Left lung (tissue), 4 donors: ENCODE measurements at regions not wholly inside any gene's neighbourhood (a gene's known extent, or its start where the extent isn't known, plus 50 kb on each side); places are given as distances from the start of the nearest gene placed in this dataset.

Experiments used
- ATAC-seq: fragments of 200-7000 bp; cut with Tn5 transposase; one replicate; pipeline ENCODE4 v1.9.1; 2020; ENCODE audit warnings: moderate library complexity
- DNase-seq, 4 donors: peaks; one replicate each; pipeline ENCODE4 v3.0.0-alpha.2; 2013 to 2020
- H3K27ac ChIP-seq, 2 donors: fragments of 200-600 bp; sonication (generic) in 1 of 2; one replicate each; pipeline versions ENCODE4 v1.5.0 to v1.8.0; 2020 to 2021
- H3K27me3 ChIP-seq, 2 donors: fragments of 200-600 bp; sonication (generic) in 1 of 2; one replicate each; pipeline versions ENCODE4 v1.5.0 to v1.8.0; 2020 to 2021
- H3K36me3 ChIP-seq, 2 donors: fragments of 200-600 bp; sonication (generic) in 1 of 2; one replicate each; pipeline versions ENCODE4 v1.5.0 to v1.8.0; 2020 to 2021
- H3K4me1 ChIP-seq, 2 donors: fragments of 200-600 bp; one replicate each; pipeline ENCODE4 v1.8.0; 2021
- H3K4me3 ChIP-seq, 2 donors: fragments of 200-600 bp; sonication (generic) in 1 of 2; one replicate each; pipeline versions ENCODE4 v1.5.0 to v1.8.0; 2020 to 2021; ENCODE audit warnings: mild to moderate bottlenecking in 1 of 2
- H3K9me3 ChIP-seq, 2 donors: fragments of 200-600 bp; sonication (generic) in 1 of 2; one replicate each; pipeline versions ENCODE4 v1.5.0 to v1.8.0; 2020 to 2021
- CTCF ChIP-seq, 2 donors: fragments of 200-600 bp; sonication (generic) in 1 of 2; IDR thresholded peaks; one replicate each; pipeline versions ENCODE4 v1.5.0 to v1.8.0; 2021; ENCODE audit warnings: antibody characterized with exemption in 2 of 2
- intact Hi-C, 2 donors: fragments of 100-400 bp; cut with DNase I; formaldehyde crosslinking; loops; one replicate each; pipeline versions ENCODE4 v1.11.2 to v1.14.2; 2022
- donor health status: DM: no; HTN: yes; CAD: no.
- donor health status: DM: no; HTN: no; CAD: no.

GRCh38 chr15:87569581-87569980 is 687.0 kb downstream of the NTRK3 start:
- ATAC-seq (no peak), DNase-seq (no peak)
- no peak for TF ChIP-seq CTCF (IDR thresholded peaks at IDR 0.05)
- intact Hi-C loops, result no loop called here
- Histone ChIP-seq H3K36me3 (no peaks in the 10 kb centered on the region), H3K4me1 (no peaks in the 10 kb centered on the region), H3K27ac (no peak overlapping the region), H3K27me3 (no peaks in the 10 kb centered on the region), H3K9me3 (no peaks in the 10 kb centered on the region), H3K4me3 (no peak overlapping the region)

- Histone ChIP-seq H3K27me3 (no peaks in the 10 kb centered on the region), H3K9me3 (no peaks in the 10 kb centered on the region), H3K27ac (no peak overlapping the region), H3K4me3 (no peak overlapping the region), H3K36me3 (no peaks in the 10 kb centered on the region), H3K4me1 (no peaks in the 10 kb centered on the region)
- TF ChIP-seq CTCF (IDR thresholded peaks at IDR 0.05), result no peak
- DNase-seq (peak in 1 of 4 donors; percentile 6), ATAC-seq (no peak)
- intact Hi-C loops, result no loop called here
Observed at GRCh38 chr15:87567406-87568030, 689.0 kb downstream of the NTRK3 start.

- no peak for ATAC-seq
- no peaks in the 10 kb centered on the region for H3K4me1 ChIP-seq
Observed at GRCh38 chr15:87566236-87566635, 690.3 kb downstream of the NTRK3 start.

GRCh38 chr15:87564681-87565080 is 691.9 kb downstream of the NTRK3 start:
- ATAC-seq (no peak), DNase-seq (no peak)
- intact Hi-C loops, result no loop called here
- no peak overlapping the region for H3K4me3 ChIP-seq
- H3K4me1 ChIP-seq, result no peaks in the 10 kb centered on the region
- H3K36me3 ChIP-seq, result no peaks in the 10 kb centered on the region
- H3K27ac ChIP-seq, result no peak overlapping the region
- no peaks in the 10 kb centered on the region for H3K27me3 ChIP-seq
- H3K9me3 ChIP-seq, result peaks cover 0 to 2% of the 10 kb centered on the region in 2 donors
- no peak for TF ChIP-seq CTCF (IDR thresholded peaks at IDR 0.05)

More at GRCh38 chr15:87566236-87566635, 690.3 kb downstream of the NTRK3 start:
- no peaks in the 10 kb centered on the region for H3K27me3 ChIP-seq
- H3K36me3 ChIP-seq, result no peaks in the 10 kb centered on the region
- DNase-seq, result no peak
- no peak overlapping the region for H3K27ac ChIP-seq
- no peak for TF ChIP-seq CTCF (IDR thresholded peaks at IDR 0.05)
- intact Hi-C loops, result no loop called here
- no peaks in the 10 kb centered on the region for H3K9me3 ChIP-seq
- no peak overlapping the region for H3K4me3 ChIP-seq

- intact Hi-C loops, result no loop called here
- Histone ChIP-seq H3K27ac (no peak overlapping the region), H3K27me3 (no peaks in the 10 kb centered on the region), H3K36me3 (no peaks in the 10 kb centered on the region), H3K4me3 (no peak overlapping the region), H3K4me1 (no peaks in the 10 kb centered on the region), H3K9me3 (peaks cover 0 to 2% of the 10 kb centered on the region in 2 donors)
- DNase-seq, result no peak
- no peak for ATAC-seq
- no peak for TF ChIP-seq CTCF (IDR thresholded peaks at IDR 0.05)
Observed at GRCh38 chr15:87563869-87564268, 692.7 kb downstream of the NTRK3 start.
